ENCODE measurements at regions not wholly inside any gene's neighbourhood (a gene's known extent, or its start where the extent isn't known, plus 50 kb on each side); places are given as distances from the start of the nearest gene placed in this dataset.
"Not testable (repeated sequence)": the region's sequence is repeated elsewhere in the genome, so short reads cannot be mapped to it uniquely, and the experiment has no call there.

- DNase-seq (ENCODE audit: low spot score); in situ Hi-C loops (cut with HindIII; ENCODE audit: low sequenced_read_pairs): not testable (repeated sequence)
Observed at GRCh38 chr6:87752503-87752902, 50.5 kb upstream of the AKIRIN2 start.
